ENCODE measurements at regions not wholly inside any gene's neighbourhood (a gene's known extent, or its start where the extent isn't known, plus 50 kb on each side); places are given as distances from the start of the nearest gene placed in this dataset.

DNA sequence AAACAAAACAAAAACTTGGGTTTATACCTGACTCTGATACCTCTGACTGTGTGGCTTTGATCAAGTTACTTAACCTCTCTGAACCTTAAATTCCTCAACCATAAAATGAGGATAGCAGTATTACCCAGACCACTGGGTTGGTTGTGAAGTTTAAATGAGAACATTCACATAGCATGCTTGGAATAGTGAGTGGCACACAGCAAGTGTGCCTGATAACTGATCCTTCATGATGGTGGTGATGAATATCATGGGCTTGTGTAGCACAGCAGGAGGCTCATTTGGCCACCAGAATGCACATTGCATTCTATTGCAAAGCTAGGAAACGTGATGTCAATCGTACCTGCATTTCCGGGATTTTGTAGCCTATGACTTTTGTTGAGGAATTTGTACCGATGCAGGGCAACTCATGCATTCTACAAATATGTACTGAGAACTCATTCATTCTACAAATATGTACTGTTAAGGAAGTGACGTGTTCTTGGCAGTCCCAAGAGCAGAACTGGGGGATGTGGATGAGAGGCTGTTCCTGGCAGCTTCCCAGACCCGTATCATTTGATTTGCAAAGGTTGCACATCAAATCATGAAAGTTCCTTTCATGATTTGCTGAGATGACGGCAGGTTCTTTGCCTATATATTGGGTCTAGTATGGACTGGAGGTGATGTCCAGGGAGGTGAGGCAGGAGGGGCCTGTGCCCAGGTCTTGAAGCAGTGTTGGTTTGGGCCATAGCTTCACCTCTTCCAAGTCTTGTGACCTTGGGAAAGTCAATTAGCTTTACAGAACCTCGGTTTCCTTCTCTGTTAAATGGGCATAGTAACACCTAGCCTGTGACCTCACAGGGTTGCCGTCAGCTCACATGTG lies 94.6 kb upstream of the SMNDC1 start:
- peaks cover 33% of the 10 kb centered on the region for H3K4me1 ChIP-seq (ENCODE audit: control insufficient read depth, insufficient read depth, low read length)
- H3K27me3 ChIP-seq (replicated peaks; ENCODE audit: control insufficient read depth, insufficient read depth, low read length) = no peaks in the 10 kb centered on the region
- peak; percentile 87 for DNase-seq (ENCODE audit: low read depth)
- H3K9ac ChIP-seq (ENCODE audit: low read length) = peak overlapping the region; percentile 74
- peak overlapping the region; percentile 63 for H3K4me3 ChIP-seq (ENCODE audit: low read length)
- H3K36me3 ChIP-seq (ENCODE audit: control insufficient read depth, insufficient read depth, low read length, severe bottlenecking) = no peaks in the 10 kb centered on the region
- no peaks in the 10 kb centered on the region for H3K9me3 ChIP-seq (ENCODE audit: control insufficient read depth, low read length)

DNA sequence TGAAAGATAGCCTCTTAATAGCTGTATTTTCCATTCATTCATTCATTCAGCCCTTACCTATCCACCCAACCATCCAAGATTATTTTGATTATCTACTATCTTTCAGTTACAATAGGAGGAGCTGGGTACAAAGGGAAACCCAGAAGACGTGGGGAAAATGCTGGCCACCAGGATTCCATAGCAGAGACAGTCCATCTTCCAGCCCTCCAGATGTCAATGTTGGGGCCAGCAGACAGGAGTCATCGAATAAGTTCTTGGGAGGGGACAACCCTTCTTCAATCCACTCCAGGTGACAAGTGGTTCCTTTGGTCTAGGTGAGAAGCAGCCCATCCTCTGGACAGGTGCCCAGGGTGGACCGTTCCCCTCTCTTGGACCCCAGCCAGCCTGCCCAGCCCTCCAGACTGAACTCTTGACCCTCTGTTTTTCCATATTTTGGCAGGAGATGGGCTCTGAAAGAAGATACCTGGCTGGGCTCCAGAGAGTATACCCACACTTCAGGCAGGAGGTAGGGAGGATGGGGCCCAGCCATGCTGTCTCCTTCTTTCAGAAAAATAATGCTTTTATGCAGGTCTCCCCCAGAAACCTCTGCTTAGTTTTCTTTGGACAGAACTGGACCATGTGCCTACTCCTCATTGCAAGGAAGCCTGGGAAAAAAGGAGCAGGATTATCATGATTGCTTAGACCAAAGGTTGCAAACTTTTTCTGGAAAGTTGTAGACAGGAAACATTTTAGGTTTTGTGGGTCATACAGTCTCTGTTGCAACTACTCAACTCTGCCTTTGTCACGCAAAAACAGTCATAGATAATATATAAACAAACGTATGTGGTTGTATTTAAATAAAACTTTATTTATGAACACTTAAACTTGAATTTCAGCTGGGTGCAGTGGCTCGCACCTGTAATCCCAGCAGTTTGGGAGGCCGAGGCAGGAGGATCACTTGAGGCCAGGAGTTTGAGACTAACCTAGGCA lies 95.5 kb upstream of the SMNDC1 start:
- Histone ChIP-seq H3K4me3 (ENCODE audit: low read length) (no peak overlapping the region), H3K9me3 (ENCODE audit: control insufficient read depth, low read length) (no peaks in the 10 kb centered on the region), H3K4me1 (ENCODE audit: control insufficient read depth, insufficient read depth, low read length) (peaks cover 31% of the 10 kb centered on the region), H3K9ac (ENCODE audit: low read length) (no peak overlapping the region), H3K27me3 (replicated peaks; ENCODE audit: control insufficient read depth, insufficient read depth, low read length) (no peaks in the 10 kb centered on the region), H3K36me3 (ENCODE audit: control insufficient read depth, insufficient read depth, low read length, severe bottlenecking) (no peaks in the 10 kb centered on the region)
- no peak for DNase-seq (ENCODE audit: low read depth)

DNA sequence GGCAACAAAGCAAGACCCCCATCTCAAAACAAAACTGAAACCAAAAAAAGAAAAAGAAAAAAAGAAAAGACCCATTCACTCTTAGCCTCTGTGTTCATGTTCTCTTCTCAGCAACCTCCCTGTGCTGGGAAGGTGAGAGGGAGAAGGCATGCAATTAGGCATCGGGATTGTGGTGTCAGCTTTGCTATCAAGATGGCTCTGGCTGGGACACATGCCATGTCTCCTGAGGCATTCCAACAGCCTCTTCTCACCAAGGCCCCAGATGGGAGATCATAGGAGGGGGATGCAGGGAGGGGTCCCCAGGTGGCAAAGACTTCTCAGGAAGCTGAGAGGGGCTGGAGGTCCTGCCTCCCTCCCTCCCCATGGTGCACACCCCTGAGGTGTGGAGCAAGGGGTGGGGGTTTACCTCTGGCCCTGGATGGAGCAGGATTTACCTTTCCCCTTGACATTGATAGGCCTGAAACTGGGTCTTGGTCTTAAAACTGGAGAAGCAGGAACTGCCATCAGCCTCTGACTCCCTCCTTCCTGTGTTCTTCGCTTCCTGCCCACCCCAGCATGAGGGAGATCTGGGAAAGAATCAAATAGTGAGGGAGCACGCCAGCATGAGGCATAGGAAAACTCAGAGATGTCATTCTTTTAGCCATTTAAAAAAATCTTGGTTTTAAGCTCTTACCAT lies 96.2 kb upstream of the DUSP5 start:
- Histone ChIP-seq H3K27me3 (replicated peaks; ENCODE audit: control insufficient read depth, insufficient read depth, low read length) (no peaks in the 10 kb centered on the region), H3K9me3 (ENCODE audit: control insufficient read depth, low read length) (no peaks in the 10 kb centered on the region), H3K4me1 (ENCODE audit: control insufficient read depth, insufficient read depth, low read length) (peaks cover 23% of the 10 kb centered on the region), H3K36me3 (ENCODE audit: control insufficient read depth, insufficient read depth, low read length, severe bottlenecking) (no peaks in the 10 kb centered on the region), H3K4me3 (ENCODE audit: low read length) (no peak overlapping the region), H3K9ac (ENCODE audit: low read length) (no peak overlapping the region)
- DNase-seq (ENCODE audit: low read depth) = no peak

DNA sequence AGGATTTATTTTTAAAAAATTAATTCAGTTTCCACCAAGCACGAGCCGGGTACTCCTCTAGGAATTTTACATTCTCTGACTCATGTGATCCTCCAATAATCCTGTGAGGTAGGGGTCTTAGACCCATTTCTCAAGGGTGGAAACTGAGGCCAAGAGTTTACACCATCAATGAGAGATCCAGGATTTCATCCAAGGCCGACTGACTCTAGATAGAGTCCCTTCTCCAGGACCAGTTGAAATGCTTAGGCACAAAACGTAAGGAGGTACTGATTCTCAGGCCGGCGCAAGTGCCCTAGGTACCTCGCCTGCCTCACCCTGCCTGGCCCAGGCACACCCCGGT lies 95.7 kb upstream of the DUSP5 start:
- no peaks in the 10 kb centered on the region for H3K27me3 ChIP-seq (replicated peaks; ENCODE audit: control insufficient read depth, insufficient read depth, low read length)
- DNase-seq (ENCODE audit: low read depth) = no peak
- no peak overlapping the region for H3K9ac ChIP-seq (ENCODE audit: low read length)
- no peaks in the 10 kb centered on the region for H3K36me3 ChIP-seq (ENCODE audit: control insufficient read depth, insufficient read depth, low read length, severe bottlenecking)
- H3K4me3 ChIP-seq (ENCODE audit: low read length) = no peak overlapping the region
- peaks cover 23% of the 10 kb centered on the region for H3K4me1 ChIP-seq (ENCODE audit: control insufficient read depth, insufficient read depth, low read length)
- no peaks in the 10 kb centered on the region for H3K9me3 ChIP-seq (ENCODE audit: control insufficient read depth, low read length)

DNA sequence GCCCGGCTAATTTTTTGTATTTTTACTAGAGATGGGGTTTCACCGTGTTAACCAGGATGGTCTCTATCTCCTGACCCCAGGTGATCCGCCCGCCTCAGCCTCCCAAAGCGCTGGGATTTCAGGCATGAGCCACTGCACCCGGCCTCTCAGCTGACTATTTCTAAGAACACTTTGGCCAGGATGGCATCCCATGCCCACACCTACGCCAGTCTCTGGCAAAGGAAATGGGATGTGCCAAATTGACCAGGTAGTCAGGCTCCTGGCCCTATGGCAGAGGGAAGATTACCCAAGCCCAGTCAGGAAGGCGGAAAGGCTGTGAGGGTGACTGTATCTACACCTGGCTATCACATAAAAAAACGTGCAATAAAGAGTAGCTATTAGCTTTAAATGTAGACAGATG lies 94.1 kb upstream of the DUSP5 start:
- no peaks in the 10 kb centered on the region for H3K36me3 ChIP-seq (ENCODE audit: control insufficient read depth, insufficient read depth, low read length, severe bottlenecking)

DNA sequence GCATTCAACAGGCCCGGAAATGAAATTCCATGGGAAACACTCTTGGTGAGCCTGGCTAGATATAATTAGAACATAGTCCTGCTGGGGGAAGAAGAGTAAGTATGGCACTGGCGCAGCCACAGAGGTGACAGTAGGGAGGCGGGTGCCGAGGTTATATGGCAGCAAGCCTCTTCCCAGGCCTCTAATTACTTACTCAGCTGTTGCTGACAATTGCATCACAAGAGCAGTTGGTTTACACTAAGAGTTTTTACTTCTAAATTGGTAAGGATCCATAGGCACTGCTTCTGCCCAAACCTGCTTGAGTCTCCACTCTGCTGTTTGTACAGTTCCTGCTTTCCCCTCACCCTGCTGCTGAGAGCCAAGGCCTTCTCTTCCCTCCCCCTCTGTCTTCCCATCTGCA lies 93.3 kb upstream of the DUSP5 start:
- H3K27me3 ChIP-seq (replicated peaks; ENCODE audit: control insufficient read depth, insufficient read depth, low read length) = no peaks in the 10 kb centered on the region
- no peak overlapping the region for H3K9ac ChIP-seq (ENCODE audit: low read length)
- no peaks in the 10 kb centered on the region for H3K36me3 ChIP-seq (ENCODE audit: control insufficient read depth, insufficient read depth, low read length, severe bottlenecking)
- DNase-seq (ENCODE audit: low read depth) = peak; percentile 22
- peaks cover 26% of the 10 kb centered on the region for H3K4me1 ChIP-seq (ENCODE audit: control insufficient read depth, insufficient read depth, low read length)
- H3K4me3 ChIP-seq (ENCODE audit: low read length) = no peak overlapping the region
- no peaks in the 10 kb centered on the region for H3K9me3 ChIP-seq (ENCODE audit: control insufficient read depth, low read length)

More for the DNA sequence above, 94.1 kb upstream of the DUSP5 start:
- no peak overlapping the region for H3K4me3 ChIP-seq (ENCODE audit: low read length)
- DNase-seq (ENCODE audit: low read depth) = no peak
- H3K9me3 ChIP-seq (ENCODE audit: control insufficient read depth, low read length) = no peaks in the 10 kb centered on the region
- no peak overlapping the region for H3K9ac ChIP-seq (ENCODE audit: low read length)
- peaks cover 26% of the 10 kb centered on the region for H3K4me1 ChIP-seq (ENCODE audit: control insufficient read depth, insufficient read depth, low read length)
- no peaks in the 10 kb centered on the region for H3K27me3 ChIP-seq (replicated peaks; ENCODE audit: control insufficient read depth, insufficient read depth, low read length)

DNA sequence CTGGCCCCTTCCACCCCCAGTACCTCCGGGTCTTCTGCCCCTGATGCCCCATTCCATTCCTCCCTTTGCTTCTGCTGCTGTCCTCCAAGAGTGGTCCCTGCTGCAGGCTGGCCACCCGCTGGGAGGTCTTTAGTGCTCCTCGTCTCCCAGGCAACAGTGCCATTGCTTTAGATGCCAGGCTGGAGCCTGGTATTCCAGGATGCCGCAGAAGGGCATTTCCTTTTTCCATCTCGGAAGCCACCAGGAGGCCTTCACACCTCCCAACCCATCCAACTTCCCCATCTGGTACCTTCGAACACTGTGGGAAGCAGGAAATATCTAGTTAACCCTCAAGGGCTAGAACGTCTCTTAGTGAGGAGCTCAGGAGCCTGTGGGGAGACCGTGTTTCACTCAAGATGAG lies 92.9 kb upstream of the DUSP5 start:
- Histone ChIP-seq H3K4me1 (ENCODE audit: control insufficient read depth, insufficient read depth, low read length) (peaks cover 25% of the 10 kb centered on the region), H3K36me3 (ENCODE audit: control insufficient read depth, insufficient read depth, low read length, severe bottlenecking) (no peaks in the 10 kb centered on the region), H3K9ac (ENCODE audit: low read length) (no peak overlapping the region), H3K27me3 (replicated peaks; ENCODE audit: control insufficient read depth, insufficient read depth, low read length) (no peaks in the 10 kb centered on the region), H3K9me3 (ENCODE audit: control insufficient read depth, low read length) (no peaks in the 10 kb centered on the region), H3K4me3 (ENCODE audit: low read length) (no peak overlapping the region)
- DNase-seq (ENCODE audit: low read depth) = no peak

DNA sequence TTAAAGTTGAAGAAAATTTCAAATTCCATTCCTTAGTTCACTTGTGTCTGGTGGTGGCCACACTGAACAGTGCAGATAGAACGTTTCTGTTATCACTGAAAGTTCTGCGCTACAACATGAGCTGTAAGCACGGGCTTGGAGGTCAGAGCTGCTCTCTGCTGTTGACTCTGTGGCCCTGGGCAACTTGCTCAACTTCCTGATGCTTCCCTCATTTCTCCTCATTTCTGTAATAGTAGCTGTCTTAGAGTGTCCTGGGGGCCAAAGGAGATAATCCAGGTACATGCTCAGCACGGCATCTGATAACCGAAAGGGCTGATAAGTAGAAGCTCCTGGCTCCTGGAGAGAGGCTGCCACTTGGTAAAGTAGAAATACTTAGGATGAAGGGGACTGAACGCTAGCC lies 92.3 kb upstream of the DUSP5 start:
- Histone ChIP-seq H3K4me3 (ENCODE audit: low read length) (no peak overlapping the region), H3K9ac (ENCODE audit: low read length) (no peak overlapping the region), H3K4me1 (ENCODE audit: control insufficient read depth, insufficient read depth, low read length) (peaks cover 26% of the 10 kb centered on the region), H3K9me3 (ENCODE audit: control insufficient read depth, low read length) (no peaks in the 10 kb centered on the region), H3K36me3 (ENCODE audit: control insufficient read depth, insufficient read depth, low read length, severe bottlenecking) (no peaks in the 10 kb centered on the region), H3K27me3 (replicated peaks; ENCODE audit: control insufficient read depth, insufficient read depth, low read length) (no peaks in the 10 kb centered on the region)
- DNase-seq (ENCODE audit: low read depth) = no peak

DNA sequence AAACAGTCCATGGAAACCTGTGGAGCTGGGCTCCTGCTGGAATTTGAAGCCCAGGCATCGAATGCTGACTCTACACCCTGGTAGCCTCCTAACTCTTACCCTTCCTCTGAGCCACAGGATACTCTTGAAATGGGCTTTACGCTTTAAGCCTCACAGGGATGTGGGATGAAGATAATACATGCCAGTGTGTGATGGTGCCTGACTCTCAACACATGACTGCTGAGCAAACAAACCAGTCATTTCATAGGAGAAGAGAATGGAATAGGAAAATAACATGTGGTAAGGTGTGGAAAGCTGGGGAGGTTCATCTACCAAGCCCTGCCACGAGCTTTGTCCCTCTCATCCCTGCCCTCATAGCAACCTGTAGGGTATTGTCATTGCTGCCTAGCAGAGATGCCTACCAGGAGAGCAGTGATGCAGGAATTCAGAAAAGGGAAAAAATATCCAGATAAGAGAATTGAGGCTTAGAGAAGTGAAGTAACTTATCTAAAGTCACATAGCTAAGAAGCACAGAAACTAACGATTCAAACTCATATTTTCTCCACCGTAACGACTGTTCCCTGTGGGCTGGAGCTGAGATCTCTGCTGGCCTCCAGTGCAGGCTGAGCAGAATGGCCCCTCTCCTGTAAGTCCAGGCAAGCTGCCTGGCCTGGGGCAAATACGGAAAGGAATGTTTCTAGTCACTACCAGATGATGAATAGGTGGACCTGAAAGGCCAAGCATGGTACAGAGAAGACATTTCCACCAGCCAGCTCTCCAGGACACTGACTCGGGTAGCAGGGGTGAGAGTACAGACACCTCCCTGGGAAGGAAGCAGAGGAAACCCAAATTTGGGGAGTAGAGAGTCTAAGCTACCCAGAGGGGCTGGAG lies 90.2 kb upstream of the DUSP5 start:
- H3K27me3 ChIP-seq (replicated peaks; ENCODE audit: control insufficient read depth, insufficient read depth, low read length) = no peaks in the 10 kb centered on the region
- no peak overlapping the region for H3K9ac ChIP-seq (ENCODE audit: low read length)
- peak; percentile 29 for DNase-seq (ENCODE audit: low read depth)
- H3K9me3 ChIP-seq (ENCODE audit: control insufficient read depth, low read length) = no peaks in the 10 kb centered on the region
- H3K4me3 ChIP-seq (ENCODE audit: low read length) = no peak overlapping the region
- peaks cover 48% of the 10 kb centered on the region for H3K4me1 ChIP-seq (ENCODE audit: control insufficient read depth, insufficient read depth, low read length)
- no peaks in the 10 kb centered on the region for H3K36me3 ChIP-seq (ENCODE audit: control insufficient read depth, insufficient read depth, low read length, severe bottlenecking)

DNA sequence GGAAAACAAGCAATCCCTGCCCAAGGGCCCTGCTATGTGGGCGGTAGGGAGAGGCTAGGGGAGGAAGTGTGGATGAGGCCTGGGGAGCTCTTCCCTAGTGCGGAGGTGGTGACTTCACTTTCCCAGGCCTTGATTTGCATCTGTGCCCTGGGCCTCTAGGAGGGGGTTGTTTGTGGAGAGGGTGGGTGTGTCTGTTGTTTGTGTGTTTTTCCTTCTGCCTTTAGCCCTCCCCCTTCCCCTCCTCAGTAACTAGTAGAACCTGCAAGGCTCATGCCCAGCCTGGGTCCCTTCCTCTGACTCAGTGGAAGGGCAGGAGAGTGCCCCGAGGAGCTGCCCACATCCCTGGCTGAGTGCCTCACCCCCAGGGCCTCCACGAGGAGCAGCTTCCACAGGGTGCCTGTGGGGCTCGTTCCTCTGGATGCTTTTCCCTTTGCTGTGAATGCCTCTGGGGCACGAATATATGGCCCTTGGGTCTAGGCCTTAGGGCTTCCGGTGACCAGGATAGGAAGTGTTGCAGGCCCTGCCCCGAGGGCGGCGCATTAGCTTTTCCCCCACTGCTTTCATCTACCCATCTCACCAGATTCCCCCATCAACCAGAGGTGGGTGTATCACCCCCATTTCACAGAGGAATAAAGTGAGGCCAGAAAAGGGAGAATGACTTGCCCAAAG lies 89.4 kb upstream of the DUSP5 start:
- no peaks in the 10 kb centered on the region for H3K36me3 ChIP-seq (ENCODE audit: control insufficient read depth, insufficient read depth, low read length, severe bottlenecking)
- no peaks in the 10 kb centered on the region for H3K9me3 ChIP-seq (ENCODE audit: control insufficient read depth, low read length)
- peak overlapping the region; percentile 35 for H3K9ac ChIP-seq (ENCODE audit: low read length)
- no peaks in the 10 kb centered on the region for H3K27me3 ChIP-seq (replicated peaks; ENCODE audit: control insufficient read depth, insufficient read depth, low read length)
- DNase-seq (ENCODE audit: low read depth) = peak; percentile 53
- peaks cover 53% of the 10 kb centered on the region for H3K4me1 ChIP-seq (ENCODE audit: control insufficient read depth, insufficient read depth, low read length)
- H3K4me3 ChIP-seq (ENCODE audit: low read length) = no peak overlapping the region
